SK-N-SH (cell line): ENCODE measurements at regions not wholly inside any gene's neighbourhood (a gene's known extent, or its start where the extent isn't known, plus 50 kb on each side); places are given as distances from the start of the nearest gene placed in this dataset.

ENCODE experiments used
- CTCF ChIA-PET: fragments of 300-600, 350-600 bp; formaldehyde crosslinking; extraction: SDS; loops from one replicate; lab custom pipeline; 2021; lab: Yijun Ruan, JAX
- POLR2A ChIA-PET: fragments of 350-600 bp; sonication (Branson Sonifier 250); formaldehyde crosslinking; extraction: SDS; loops from one replicate; lab custom pipeline; 2020; ENCODE audit warnings: antibody characterized with exemption, inconsistent platforms; lab: Yijun Ruan, JAX
- DNase-seq: peaks from one replicate; pipeline ENCODE4 v3.0.0; 2012
- H2AFZ ChIP-seq: fragments of 200-600 bp; sonication (generic); 2 replicates; pipeline ENCODE4 v1.8.1; 2016; ENCODE audit warnings: antibody characterized with exemption, mild to moderate bottlenecking, low read depth
- H3F3A ChIP-seq: fragments of 200-600 bp; sonication (generic); replicated peaks from 2 replicates; pipeline ENCODE3; 2016; ENCODE audit warnings: antibody characterized with exemption, mild to moderate bottlenecking; ENCODE audit not compliant: insufficient read depth
- H3K27ac ChIP-seq, 2 experiments: fragments of 200-500 bp in 1 of 2; fragments of 200-600 bp in 1 of 2; sonication (Bioruptor generic) in 1 of 2; sonication (generic), shearing (Covaris generic) in 1 of 2; 2 replicates each; pipeline versions ENCODE4 v1.5.1 to v1.6.1; 2014 to 2016; ENCODE audit warnings: low read depth in 2 of 2, inconsistent platforms in 1 of 2, low read length in 1 of 2, mild to moderate bottlenecking in 1 of 2, mixed read lengths in 1 of 2
- H3K27me3 ChIP-seq: fragments of 200-600 bp; sonication (generic), shearing (Covaris generic); 2 replicates; pipeline ENCODE4 v1.6.1; 2016; ENCODE audit warnings: mixed run types; ENCODE audit not compliant: insufficient read depth
- H3K36me3 ChIP-seq, 2 experiments: fragments of 200-500 bp in 1 of 2; fragments of 200-600 bp in 1 of 2; sonication (Bioruptor generic) in 1 of 2; sonication (generic) in 1 of 2; replicated peaks in 1 of 2; 2 replicates each; pipeline versions ENCODE3 to v1.5.1; 2014 to 2016; ENCODE audit warnings: low read length in 1 of 2, mild to moderate bottlenecking in 1 of 2; ENCODE audit not compliant: insufficient read depth in 2 of 2, control insufficient read depth in 1 of 2
- H3K4me1 ChIP-seq, 2 experiments: fragments of 200-500 bp in 1 of 2; fragments of 200-600 bp in 1 of 2; sonication (Bioruptor generic) in 1 of 2; sonication (generic), shearing (Covaris generic) in 1 of 2; 2 replicates each; pipeline versions ENCODE4 v1.5.1 to v1.6.1; 2014 to 2016; ENCODE audit warnings: low read depth in 1 of 2, low read length in 1 of 2, mixed run types in 1 of 2; ENCODE audit not compliant: insufficient read depth in 2 of 2, control insufficient read depth in 1 of 2
- H3K4me2 ChIP-seq: fragments of 200-600 bp; sonication (generic), shearing (Covaris generic); 2 replicates; pipeline ENCODE4 v1.6.1; 2017; ENCODE audit warnings: mixed run types
- H3K4me3 ChIP-seq, 2 experiments: fragments of 200-500 bp in 1 of 2; fragments of 200-600 bp in 1 of 2; sonication (Bioruptor generic) in 1 of 2; sonication (generic), shearing (Covaris generic) in 1 of 2; 2 replicates each; pipeline versions ENCODE4 v1.5.1 to v1.8.1; 2014 to 2016; ENCODE audit warnings: low read depth in 2 of 2, inconsistent platforms in 1 of 2, low read length in 1 of 2, mild to moderate bottlenecking in 1 of 2, mixed read lengths in 1 of 2, moderate library complexity in 1 of 2
- H3K79me2 ChIP-seq: fragments of 200-600 bp; sonication (generic); 2 replicates; pipeline ENCODE4 v1.8.1; 2017; ENCODE audit warnings: mild to moderate bottlenecking; ENCODE audit not compliant: insufficient read depth
- H3K9ac ChIP-seq: fragments of 200-600 bp; sonication (generic); 2 replicates; pipeline ENCODE4 v1.6.1; 2017; ENCODE audit warnings: mixed run types
- H3K9me2 ChIP-seq: fragments of 200-600 bp; sonication (generic); 2 replicates; pipeline ENCODE4 v1.6.1; 2017; ENCODE audit warnings: mixed run types
- H3K9me3 ChIP-seq: fragments of 200-600 bp; sonication (generic); 2 replicates; pipeline ENCODE4 v1.6.1; 2017; ENCODE audit warnings: mixed run types, mild to moderate bottlenecking, moderate library complexity
- H4K20me1 ChIP-seq: fragments of 200-600 bp; sonication (generic); 2 replicates; pipeline ENCODE4 v1.6.1; 2017; ENCODE audit warnings: mild to moderate bottlenecking, mixed run types; ENCODE audit not compliant: insufficient read depth
- EP300 ChIP-seq, 2 experiments: IDR thresholded peaks; 2 replicates each; pipeline versions ENCODE4 v1.4.0 to v1.6.1; 2012; ENCODE audit warnings: borderline replicate concordance in 1 of 2, low read depth in 1 of 2, low read length in 1 of 2
- EZH2phosphoT487 ChIP-seq: fragments of 200-600 bp; sonication (generic); IDR thresholded peaks from 2 replicates; pipeline ENCODE4 v1.6.1; 2017; ENCODE audit warnings: low read depth, mixed run types, mild to moderate bottlenecking, antibody characterized with exemption, moderate library complexity, borderline replicate concordance
- FOSL2 ChIP-seq: IDR thresholded peaks from 2 replicates; pipeline ENCODE4 v1.4.0; 2012; ENCODE audit warnings: low read depth, mild to moderate bottlenecking, moderate library complexity, borderline replicate concordance
- FOXJ3 ChIP-seq: sonication (generic); formaldehyde crosslinking; IDR thresholded peaks from 2 replicates; pipeline ENCODE4 v1.5.1; 2020; ENCODE audit warnings: mild to moderate bottlenecking, missing genetic modification reagents
- GATA2 ChIP-seq: sonication (generic); formaldehyde crosslinking; IDR thresholded peaks from 2 replicates; pipeline ENCODE4 v1.5.0; 2020; ENCODE audit warnings: mild to moderate bottlenecking, missing genetic modification reagents
- JUND ChIP-seq: IDR thresholded peaks from 2 replicates; pipeline ENCODE4 v1.4.0; 2012
- NFIC ChIP-seq: IDR thresholded peaks from 2 replicates; pipeline ENCODE4 v1.4.0; 2012; ENCODE audit warnings: borderline replicate concordance
- RAD21 ChIP-seq: IDR thresholded peaks from 2 replicates; pipeline ENCODE4 v1.6.1; 2012; ENCODE audit warnings: mild to moderate bottlenecking, low read length
- RCOR1 ChIP-seq: fragments of 150-350 bp; IDR thresholded peaks from 2 replicates; pipeline ENCODE4 v1.6.1; 2017; ENCODE audit warnings: antibody characterized with exemption, low read length
- RXRA ChIP-seq: IDR thresholded peaks from 2 replicates; pipeline ENCODE4 v1.4.0; 2012; ENCODE audit warnings: low read depth, mild to moderate bottlenecking, borderline replicate concordance
- TEAD4 ChIP-seq: IDR thresholded peaks from 2 replicates; pipeline ENCODE4 v1.4.0; 2012; ENCODE audit warnings: mild to moderate bottlenecking, borderline replicate concordance; ENCODE audit not compliant: insufficient read depth
- YY1 ChIP-seq: IDR thresholded peaks from 2 replicates; pipeline ENCODE4 v1.4.0; 2012; ENCODE audit warnings: low read depth, mild to moderate bottlenecking
- WGBS: methylation state at CpG from one replicate; pipeline ENCODE4 v1.1.6; 2017; ENCODE audit warnings: low lambda C conversion rate; 5-methylcytosine and 5-hydroxymethylcytosine counted together
- TF ChIP-seq, protein P1 (sequence below): IDR thresholded peaks from 2 replicates; pipeline ENCODE4 v1.4.0; 2012; ENCODE audit warnings: low read depth
- TF ChIP-seq, protein P2 (sequence below): IDR thresholded peaks from 2 replicates; pipeline ENCODE4 v1.4.0; 2012; ENCODE audit warnings: low read depth, borderline replicate concordance

DNA sequence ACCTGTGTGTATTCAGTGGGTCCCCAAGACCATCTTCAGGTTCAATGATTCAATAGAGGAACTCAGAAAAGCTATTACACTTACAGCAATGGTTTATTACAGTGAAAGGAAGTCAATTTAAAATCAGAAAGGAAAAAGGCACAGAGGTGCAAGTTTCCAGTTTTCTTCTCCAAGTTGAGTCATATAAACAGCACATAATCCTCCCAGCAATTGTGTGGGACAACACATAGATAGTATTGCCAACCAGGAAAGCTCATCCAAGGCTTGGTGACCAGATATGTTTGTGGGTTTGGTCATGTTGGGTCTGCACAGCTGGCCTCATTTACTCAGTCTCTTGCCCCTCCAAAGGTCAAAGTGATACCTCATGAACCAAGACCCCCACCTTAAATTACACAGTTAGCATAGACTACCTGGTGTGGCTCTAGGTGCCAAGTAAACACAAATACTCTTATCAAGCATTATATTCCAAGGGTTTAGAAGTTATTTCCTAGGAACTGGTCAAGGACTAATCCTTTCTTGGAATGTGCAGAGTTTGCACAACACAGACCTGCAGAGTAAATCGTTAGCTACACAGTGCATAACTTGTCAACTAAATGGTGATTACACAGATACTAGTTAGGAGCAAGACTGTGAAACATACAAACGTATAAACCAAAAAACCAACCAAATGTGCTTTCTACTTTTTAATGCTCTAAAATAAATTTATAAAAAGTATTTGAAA, 777.3 kb downstream of the PCDH18 start:
- H4K20me1 ChIP-seq = no peaks in the 10 kb centered on the region
- H3K4me3 ChIP-seq = no peak overlapping the region
- H3K4me1 ChIP-seq = no peaks in the 10 kb centered on the region; a peak in 1 of 4 replicates
- TF ChIP-seq, protein P1, sequence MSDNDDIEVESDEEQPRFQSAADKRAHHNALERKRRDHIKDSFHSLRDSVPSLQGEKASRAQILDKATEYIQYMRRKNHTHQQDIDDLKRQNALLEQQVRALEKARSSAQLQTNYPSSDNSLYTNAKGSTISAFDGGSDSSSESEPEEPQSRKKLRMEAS = no peak
- no peak for TF ChIP-seq RXRA
- CTCF ChIA-PET = no interaction called here
- DNase-seq = no peak
- no peaks in the 10 kb centered on the region for H3K36me3 ChIP-seq
- 20% methylated on average over 2 of the region's 2 CpGs for WGBS
- no peaks in the 10 kb centered on the region for H3K9me3 ChIP-seq
- no peaks in the 10 kb centered on the region for H3K79me2 ChIP-seq
- H2AFZ ChIP-seq = no peak overlapping the region
- H3F3A ChIP-seq = no peaks in the 10 kb centered on the region
- no peak overlapping the region for H3K4me2 ChIP-seq
- H3K27me3 ChIP-seq = no peaks in the 10 kb centered on the region
- H3K27ac ChIP-seq = no peak overlapping the region
- no peaks in the 10 kb centered on the region for H3K9me2 ChIP-seq
- H3K9ac ChIP-seq = no peak overlapping the region
- POLR2A ChIA-PET = no interaction called here

DNA sequence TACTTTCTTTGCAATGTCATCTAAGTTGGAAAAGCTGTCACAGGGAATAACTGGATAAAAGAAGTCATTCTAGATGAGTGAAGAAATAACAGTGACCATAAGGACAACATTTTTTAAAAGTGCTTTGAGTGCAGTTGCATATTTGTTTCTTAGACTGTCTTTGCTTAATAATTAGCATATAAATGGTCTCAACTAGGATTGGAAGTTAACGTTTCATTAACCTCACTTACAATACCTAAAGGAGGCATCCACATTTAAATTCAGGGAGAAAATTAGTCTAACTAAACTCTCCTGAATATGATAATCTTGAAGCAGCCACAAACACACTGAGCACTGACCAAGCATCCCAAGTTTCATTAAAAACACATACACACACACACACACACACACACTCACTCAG, 780.7 kb downstream of the PCDH18 start:
- no peaks in the 10 kb centered on the region for H4K20me1 ChIP-seq
- H3K4me3 ChIP-seq = no peak overlapping the region
- H3K9me2 ChIP-seq = no peaks in the 10 kb centered on the region
- H3K79me2 ChIP-seq = no peaks in the 10 kb centered on the region
- TF ChIP-seq RAD21 = no peak
- TF ChIP-seq GATA2 (CRISPR knock-in tag) = no peak
- no peak for TF ChIP-seq FOXJ3
- no peak for TF ChIP-seq JUND
- TF ChIP-seq YY1 = no peak
- no peak for TF ChIP-seq TEAD4
- TF ChIP-seq, protein P2, sequence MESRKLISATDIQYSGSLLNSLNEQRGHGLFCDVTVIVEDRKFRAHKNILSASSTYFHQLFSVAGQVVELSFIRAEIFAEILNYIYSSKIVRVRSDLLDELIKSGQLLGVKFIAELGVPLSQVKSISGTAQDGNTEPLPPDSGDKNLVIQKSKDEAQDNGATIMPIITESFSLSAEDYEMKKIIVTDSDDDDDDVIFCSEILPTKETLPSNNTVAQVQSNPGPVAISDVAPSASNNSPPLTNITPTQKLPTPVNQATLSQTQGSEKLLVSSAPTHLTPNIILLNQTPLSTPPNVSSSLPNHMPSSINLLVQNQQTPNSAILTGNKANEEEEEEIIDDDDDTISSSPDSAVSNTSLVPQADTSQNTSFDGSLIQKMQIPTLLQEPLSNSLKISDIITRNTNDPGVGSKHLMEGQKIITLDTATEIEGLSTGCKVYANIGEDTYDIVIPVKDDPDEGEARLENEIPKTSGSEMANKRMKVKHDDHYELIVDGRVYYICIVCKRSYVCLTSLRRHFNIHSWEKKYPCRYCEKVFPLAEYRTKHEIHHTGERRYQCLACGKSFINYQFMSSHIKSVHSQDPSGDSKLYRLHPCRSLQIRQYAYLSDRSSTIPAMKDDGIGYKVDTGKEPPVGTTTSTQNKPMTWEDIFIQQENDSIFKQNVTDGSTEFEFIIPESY = no peak
- no peak for TF ChIP-seq FOSL2
- no peak for TF ChIP-seq EP300 (IDR thresholded peaks at IDR 0.05; ENCODE audit: borderline replicate concordance in 1 of 2, low read depth in 1 of 2, low read length in 1 of 2)
- TF ChIP-seq RCOR1 = no peak
- TF ChIP-seq, protein P1 = no peak
- TF ChIP-seq NFIC = no peak
- no peak for TF ChIP-seq RXRA
- TF ChIP-seq EZH2phosphoT487 = no peak
- H3K9ac ChIP-seq = no peak overlapping the region
- no peaks in the 10 kb centered on the region for H3F3A ChIP-seq
- no peaks in the 10 kb centered on the region for H3K27me3 ChIP-seq
- no peaks in the 10 kb centered on the region for H3K9me3 ChIP-seq
- no peak overlapping the region for H3K27ac ChIP-seq
- no peak for DNase-seq
- H3K36me3 ChIP-seq = no peaks in the 10 kb centered on the region
- POLR2A ChIA-PET = no interaction called here
- no peak overlapping the region for H2AFZ ChIP-seq
- no peaks in the 10 kb centered on the region; a peak in 1 of 4 replicates for H3K4me1 ChIP-seq
- 68% methylated on average over 1 of the region's 1 CpG for WGBS
- H3K4me2 ChIP-seq = no peak overlapping the region
- CTCF ChIA-PET = no interaction called here
